ENCODE measurements at regions not wholly inside any gene's neighbourhood (a gene's known extent, or its start where the extent isn't known, plus 50 kb on each side); places are given as distances from the start of the nearest gene placed in this dataset.

DNA sequence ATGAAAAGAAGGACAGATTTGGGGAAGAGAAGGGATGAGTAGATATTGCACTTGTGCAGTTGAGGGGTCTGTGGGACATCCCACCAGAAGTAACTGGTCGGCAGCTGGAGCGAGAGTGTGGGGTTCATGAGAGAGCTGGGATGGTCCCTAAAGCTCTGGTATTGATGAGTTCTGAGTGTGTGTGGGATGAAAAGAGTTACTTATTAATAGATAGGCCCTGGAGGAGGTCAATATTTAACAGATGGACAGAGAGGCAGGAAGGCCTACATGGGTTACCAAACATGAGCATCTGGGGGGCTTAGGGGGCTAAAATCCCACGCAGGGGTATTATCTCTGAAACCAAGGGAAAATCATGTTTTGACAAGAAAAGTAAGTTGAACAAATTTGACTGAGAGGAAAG lies 95.7 kb upstream of the SFMBT2 start:
- no peak for TF ChIP-seq EZH2 (IDR thresholded peaks at IDR 0.05)
- TF ChIP-seq POLR2AphosphoS5 (IDR thresholded peaks at IDR 0.05; ENCODE audit: borderline replicate concordance, low read depth, low read length), result no peak

Data from SK-N-MC (cell line).